Stimulated activated CD4-positive, alpha-beta T cell treated with anti-CD3 and anti-CD28 coated beads, TNF-alpha, amount 100 ng/mL, for 24 hours (primary cell): ENCODE measurements at regions not wholly inside any gene's neighbourhood (a gene's known extent, or its start where the extent isn't known, plus 50 kb on each side); places are given as distances from the start of the nearest gene placed in this dataset.
"Not testable (repeated sequence)": the region's sequence is repeated elsewhere in the genome, so short reads cannot be mapped to it uniquely, and the experiment has no call there.

ENCODE experiments used
- DNase-seq, 3 experiments: peaks; one replicate each; pipeline ENCODE4 v3.0.0-alpha.2; 2020; ENCODE audit warnings: low read depth in 3 of 3

GRCh38 chr12:46884362-46884761 is 58.6 kb upstream of the SLC38A4 start:
- DNase-seq, result no peak

GRCh38 chr12:46886541-46887041 is 60.8 kb upstream of the SLC38A4 start:
- DNase-seq, result no peak

DNA sequence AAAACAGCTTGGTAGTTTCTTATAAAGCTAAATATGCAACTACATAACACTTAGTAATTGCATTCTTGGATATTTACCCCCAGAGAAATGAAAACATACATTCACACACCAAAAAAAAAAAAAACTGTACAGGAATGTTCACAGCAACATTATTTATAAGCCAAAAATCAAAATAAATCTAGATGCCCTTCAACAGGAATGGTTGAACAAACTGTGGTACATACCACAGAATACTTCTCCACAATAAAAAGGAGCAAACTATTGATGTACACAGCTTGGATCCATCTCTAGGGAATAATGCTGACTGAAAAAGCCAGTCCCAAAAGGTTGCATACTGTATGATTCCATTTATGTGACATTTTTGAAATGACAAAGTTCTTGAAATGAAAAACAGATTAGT is 62.1 kb upstream of the SLC38A4 start:
- DNase-seq, result no peak

GRCh38 chr12:46888568-46888967 is 62.8 kb upstream of the SLC38A4 start:
- no peak for DNase-seq

DNA sequence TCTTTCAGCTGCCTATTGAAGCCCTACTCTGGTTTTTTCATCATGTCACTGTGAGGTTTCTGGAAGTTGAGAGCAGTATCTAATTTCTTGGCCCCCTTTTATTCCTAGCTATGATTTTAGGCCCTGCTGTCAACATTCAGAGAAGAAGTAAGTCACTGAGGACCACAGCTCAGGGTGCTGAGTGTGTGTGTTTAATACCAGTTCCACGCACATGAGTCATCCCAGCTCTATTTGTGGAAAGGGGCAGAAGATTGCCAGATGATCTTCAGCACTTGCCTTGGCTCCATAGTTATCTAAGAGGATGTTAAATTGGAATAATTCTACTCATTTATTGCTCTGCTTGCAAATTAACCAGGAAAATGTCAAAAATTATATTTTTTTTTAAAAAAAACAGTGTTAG is 65.5 kb upstream of the SLC38A4 start:
- DNase-seq, result no peak

DNA sequence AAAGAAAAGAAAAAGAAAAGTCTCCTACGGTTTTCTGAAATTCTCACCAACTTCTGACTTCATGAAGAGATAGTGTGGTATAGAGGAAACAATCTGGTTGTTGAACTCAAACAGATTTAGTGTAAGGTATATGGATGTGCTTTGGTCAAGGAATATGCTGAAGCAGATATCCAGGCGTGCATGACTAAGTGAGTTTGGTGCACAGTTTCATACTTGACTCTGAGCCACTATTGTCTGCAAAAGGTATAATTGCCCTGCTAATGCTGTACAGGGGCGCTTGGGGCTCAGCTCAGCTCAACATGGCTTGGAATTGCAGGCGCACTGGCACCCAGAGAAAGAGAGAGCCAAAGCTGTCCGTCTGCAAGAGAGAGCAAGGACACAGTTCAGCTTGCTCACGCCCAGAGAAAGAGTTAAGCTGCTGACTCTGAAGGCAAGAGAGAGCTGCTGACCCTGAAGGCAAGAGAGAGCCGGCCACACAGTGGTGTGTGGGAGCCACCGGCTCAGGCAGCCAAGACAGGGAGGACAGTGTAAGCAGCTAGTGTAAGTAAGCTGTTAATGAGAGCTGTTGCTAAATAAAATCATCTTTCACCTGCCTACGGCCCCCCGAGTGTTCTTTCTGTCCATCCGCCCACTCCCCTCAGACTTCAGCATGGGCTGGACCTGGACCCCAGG is 66.4 kb upstream of the SLC38A4 start:
- DNase-seq, result no peak

DNA sequence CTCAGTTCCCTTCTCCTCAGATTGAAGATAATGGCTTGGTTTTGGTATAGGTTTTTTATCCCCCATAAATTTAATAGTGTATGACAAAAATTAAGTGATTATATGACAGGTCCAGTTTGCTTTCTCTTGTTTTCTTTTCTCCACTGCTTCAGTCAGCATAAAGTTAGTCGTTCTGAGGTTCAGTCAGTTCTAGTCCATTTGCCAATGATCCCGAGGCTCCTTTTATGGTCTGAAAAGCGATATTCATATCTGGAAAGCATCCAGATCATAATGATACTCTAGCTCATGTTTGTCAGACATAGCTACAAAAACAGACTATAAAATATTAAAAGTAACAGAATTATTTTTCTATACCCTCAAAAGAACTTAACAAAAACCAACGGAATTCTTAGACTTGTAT is 67.1 kb upstream of the SLC38A4 start:
- DNase-seq, result no peak

- DNase-seq, result no peak
These were observed 67.6 kb upstream of the SLC38A4 start for GRCh38 chr12:46893434-46893833.

DNA sequence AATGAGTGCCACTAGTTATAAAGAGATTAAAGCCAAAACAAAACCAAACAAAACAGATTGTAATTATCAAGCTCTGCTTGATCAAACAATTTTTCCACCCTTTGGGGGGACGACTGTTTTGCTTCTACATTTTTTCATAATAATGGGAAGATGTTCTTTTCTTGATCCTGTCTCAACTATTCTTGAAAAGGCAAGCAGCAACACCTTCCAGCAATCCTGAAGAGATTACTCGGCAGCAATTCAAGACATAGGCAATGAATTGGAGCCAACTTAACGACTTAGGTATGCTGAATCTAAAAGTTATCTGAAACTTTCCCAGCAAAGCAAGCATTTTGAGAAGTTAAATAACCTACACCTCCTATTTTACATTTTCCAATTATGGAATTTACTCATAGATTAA is 69.9 kb upstream of the SLC38A4 start:
- DNase-seq, result no peak

GRCh38 chr12:46896680-46897079 is 70.9 kb upstream of the SLC38A4 start:
- no peak for DNase-seq

GRCh38 chr12:46898152-46898931 is 72.5 kb upstream of the SLC38A4 start:
- DNase-seq, result no peak

GRCh38 chr12:46898989-46899388 is 73.2 kb upstream of the SLC38A4 start:
- no peak for DNase-seq

- no peak for DNase-seq
These were observed 75.1 kb upstream of the SLC38A4 start for GRCh38 chr12:46900734-46901463.

DNA sequence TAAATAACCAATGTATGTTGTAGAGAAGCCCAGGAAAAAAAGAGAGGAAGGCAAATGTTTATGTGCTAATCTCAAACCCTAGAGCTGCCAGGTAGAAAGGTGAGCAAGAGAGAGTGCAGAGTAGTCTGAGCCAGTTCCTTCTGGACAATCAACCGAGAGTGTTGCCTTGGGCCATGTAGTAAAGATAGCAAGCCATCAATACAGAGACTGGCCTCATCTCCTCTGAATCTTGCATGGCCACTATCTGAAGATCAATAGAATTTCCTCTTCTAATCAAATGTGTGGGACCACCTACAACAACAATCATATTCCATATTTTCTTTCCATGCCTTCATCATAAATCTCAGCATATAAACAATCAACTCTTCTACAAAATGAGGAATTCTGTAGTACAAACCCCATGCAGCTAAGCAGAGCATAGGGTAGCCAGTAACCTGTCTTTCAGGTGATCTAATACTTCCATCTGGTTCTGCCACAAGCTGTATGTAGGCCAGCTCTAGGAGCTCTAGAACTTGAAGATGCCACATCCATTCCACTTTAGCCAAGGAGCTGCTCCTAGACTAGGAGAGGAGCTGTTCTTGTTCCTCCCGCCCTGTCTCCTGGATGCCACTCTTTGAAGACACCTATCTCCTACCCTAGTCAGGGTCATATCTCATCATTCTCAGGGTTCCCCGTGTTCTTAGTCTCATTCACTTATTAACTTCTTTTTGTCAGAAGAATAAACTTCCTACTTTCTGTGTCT is 75.8 kb upstream of the SLC38A4 start:
- no peak for DNase-seq

DNA sequence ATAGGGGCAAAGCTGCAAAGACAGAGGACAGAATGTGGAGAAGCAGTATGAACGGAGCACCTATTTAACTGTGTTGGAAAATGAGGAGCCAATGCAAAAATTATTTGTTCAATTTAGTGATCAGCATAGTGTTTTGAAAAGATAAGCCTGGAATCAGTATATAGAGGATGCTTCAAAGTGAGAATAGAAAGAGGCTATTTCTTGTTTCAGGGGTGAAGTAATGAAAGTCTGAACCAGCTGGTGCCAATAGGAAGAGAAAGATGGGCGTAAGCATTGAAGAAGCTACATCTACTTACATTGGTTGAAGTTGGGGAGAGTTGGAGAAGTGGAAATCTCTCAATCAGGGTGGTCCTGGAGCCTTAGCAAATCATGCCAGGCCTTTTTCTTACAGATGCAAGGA is 77.3 kb upstream of the SLC38A4 start:
- no peak for DNase-seq

- DNase-seq, result no peak
These were observed 78.8 kb upstream of the SLC38A4 start for GRCh38 chr12:46904406-46905238.

GRCh38 chr12:46905239-46905627 is 79.4 kb upstream of the SLC38A4 start:
- not testable (repeated sequence) for DNase-seq

DNA sequence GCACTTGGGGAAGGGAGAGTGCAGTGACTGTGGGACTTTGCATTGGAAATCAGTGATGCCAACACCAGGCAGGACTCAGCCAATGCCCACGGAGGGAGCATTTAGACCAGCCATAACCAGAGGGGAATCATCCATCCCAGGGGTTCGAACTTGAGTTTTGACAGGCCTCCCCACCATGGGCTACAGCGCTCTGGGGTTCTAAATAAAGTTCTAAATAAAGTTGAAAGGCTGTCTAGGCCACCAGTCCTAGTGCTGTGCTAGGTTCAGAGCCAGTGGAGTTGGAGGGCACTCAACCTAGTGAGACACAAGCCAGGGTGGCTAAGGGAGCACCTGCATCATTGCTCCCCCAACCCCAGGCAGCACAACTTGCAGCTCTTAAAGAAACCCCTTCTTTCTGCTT is 82.0 kb upstream of the SLC38A4 start:
- no peak for DNase-seq

- no peak for DNase-seq
These were observed 82.6 kb upstream of the SLC38A4 start for GRCh38 chr12:46908236-46908935.

DNA sequence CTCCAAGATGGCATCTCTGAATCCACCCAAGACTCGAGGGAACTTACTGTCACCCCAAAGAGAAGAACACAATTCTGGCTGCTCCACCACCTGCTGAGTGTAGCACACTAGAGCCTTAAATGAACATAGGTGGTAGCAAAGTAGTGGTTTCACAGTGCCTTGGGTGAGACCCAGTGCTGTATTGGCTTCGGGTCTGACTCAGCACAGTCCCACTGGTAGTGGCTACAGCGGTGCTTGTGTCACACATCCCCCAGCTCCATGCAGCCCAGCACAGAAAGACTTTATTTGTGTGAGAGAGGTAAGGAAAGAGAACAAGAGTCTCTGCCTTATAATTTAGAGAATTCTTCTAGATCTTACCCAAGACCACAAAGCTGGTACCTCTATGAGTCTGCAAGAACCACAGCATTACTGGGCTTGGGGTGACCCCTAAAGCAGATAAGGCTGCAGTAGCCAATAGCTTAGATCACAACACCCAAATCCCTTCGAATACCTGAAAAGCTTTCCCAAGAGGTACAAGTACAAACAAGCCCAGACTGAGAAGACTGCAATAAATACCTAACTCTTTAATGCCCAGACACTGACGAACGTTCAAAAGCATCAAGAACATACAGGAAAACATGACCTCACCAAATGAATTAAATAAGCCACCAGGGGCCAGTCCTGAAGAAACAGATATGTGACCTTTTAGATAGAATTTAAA is 83.3 kb upstream of the SLC38A4 start:
- no peak for DNase-seq
